ENCODE measurements at regions not wholly inside any gene's neighbourhood (a gene's known extent, or its start where the extent isn't known, plus 50 kb on each side); places are given as distances from the start of the nearest gene placed in this dataset.

DNA sequence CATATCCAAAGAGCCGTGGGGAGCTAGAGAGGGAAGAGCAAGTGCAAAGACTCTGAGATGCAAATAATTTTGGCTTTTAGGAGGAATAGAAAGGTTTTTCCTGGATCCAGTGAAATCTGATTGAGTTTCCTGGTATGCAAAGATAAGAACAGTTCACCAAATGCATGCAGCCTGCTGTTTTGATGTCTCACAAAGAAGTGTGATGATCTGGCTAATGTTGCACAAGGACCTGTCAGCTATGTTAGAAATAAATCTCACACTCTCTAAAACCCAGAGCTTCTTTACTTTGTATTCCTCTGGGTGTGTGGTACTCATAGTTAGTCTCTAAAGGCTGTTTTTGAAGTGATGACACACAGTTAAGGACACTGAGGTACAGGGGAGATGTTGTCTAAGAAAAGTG is 321.4 kb downstream of the AACS start:
- TF ChIP-seq, protein P1, sequence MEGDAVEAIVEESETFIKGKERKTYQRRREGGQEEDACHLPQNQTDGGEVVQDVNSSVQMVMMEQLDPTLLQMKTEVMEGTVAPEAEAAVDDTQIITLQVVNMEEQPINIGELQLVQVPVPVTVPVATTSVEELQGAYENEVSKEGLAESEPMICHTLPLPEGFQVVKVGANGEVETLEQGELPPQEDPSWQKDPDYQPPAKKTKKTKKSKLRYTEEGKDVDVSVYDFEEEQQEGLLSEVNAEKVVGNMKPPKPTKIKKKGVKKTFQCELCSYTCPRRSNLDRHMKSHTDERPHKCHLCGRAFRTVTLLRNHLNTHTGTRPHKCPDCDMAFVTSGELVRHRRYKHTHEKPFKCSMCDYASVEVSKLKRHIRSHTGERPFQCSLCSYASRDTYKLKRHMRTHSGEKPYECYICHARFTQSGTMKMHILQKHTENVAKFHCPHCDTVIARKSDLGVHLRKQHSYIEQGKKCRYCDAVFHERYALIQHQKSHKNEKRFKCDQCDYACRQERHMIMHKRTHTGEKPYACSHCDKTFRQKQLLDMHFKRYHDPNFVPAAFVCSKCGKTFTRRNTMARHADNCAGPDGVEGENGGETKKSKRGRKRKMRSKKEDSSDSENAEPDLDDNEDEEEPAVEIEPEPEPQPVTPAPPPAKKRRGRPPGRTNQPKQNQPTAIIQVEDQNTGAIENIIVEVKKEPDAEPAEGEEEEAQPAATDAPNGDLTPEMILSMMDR (IDR thresholded peaks at IDR 0.05): no peak
- TF ChIP-seq EZH2phosphoT487 (IDR thresholded peaks at IDR 0.05) (no peak), EZH2 (IDR thresholded peaks at IDR 0.05) (no peak)
